IMR-90 (cell line): ENCODE measurements at regions not wholly inside any gene's neighbourhood (a gene's known extent, or its start where the extent isn't known, plus 50 kb on each side); places are given as distances from the start of the nearest gene placed in this dataset.

Source experiments
- ATAC-seq: fragments of 200-7000 bp; cut with Tn5 transposase; 2 replicates; pipeline ENCODE4 v1.9.1; 2020; ENCODE audit warnings: low read depth, mild to moderate bottlenecking, moderate library complexity
- BruUV-seq: library from RNA; stranded (reverse); fragments of 400-500 nt; replicated peaks from 2 replicates; lab custom pipeline; 2021; lab: Mats Ljungman, UMichigan
- CTCF ChIA-PET: fragments of 300-600 bp; formaldehyde crosslinking; extraction: SDS; loops from one replicate; lab custom pipeline; 2021; ENCODE audit warnings: antibody characterized with exemption; lab: Yijun Ruan, JAX
- POLR2A ChIA-PET: fragments of 300-600 bp; sonication (Branson Sonifier 250); formaldehyde crosslinking; loops from one replicate; lab custom pipeline; 2022; ENCODE audit warnings: antibody characterized with exemption; ENCODE audit not compliant: unreplicated experiment; lab: Charles Lee
- DNase-seq: peaks from one replicate; pipeline ENCODE4 v3.0.0; 2013
- H2AFZ ChIP-seq: replicated peaks from 2 replicates; pipeline ENCODE3; 2013; ENCODE audit warnings: low read length, mild to moderate bottlenecking; ENCODE audit not compliant: poor library complexity
- H2AK5ac ChIP-seq: 2 replicates; pipeline ENCODE4 v1.6.1; 2013; ENCODE audit warnings: low read depth, low read length, inconsistent platforms
- H2AK9ac ChIP-seq: replicated peaks from 2 replicates; pipeline ENCODE3; 2013; ENCODE audit warnings: mild to moderate bottlenecking, low read depth, low read length, moderate library complexity; ENCODE audit not compliant: poor library complexity
- H2BK120ac ChIP-seq: 2 replicates; pipeline ENCODE4 v1.6.1; 2013; ENCODE audit warnings: low read depth, low read length, inconsistent platforms
- H2BK15ac ChIP-seq: 3 replicates; pipeline ENCODE4 v1.6.1; 2013; ENCODE audit warnings: low read depth, low read length, inconsistent platforms
- H2BK20ac ChIP-seq: 2 replicates; pipeline ENCODE4 v1.6.1; 2013; ENCODE audit warnings: low read depth, mild to moderate bottlenecking, inconsistent platforms, low read length, moderate library complexity
- H2BK5ac ChIP-seq: 2 replicates; pipeline ENCODE4 v1.6.1; 2013; ENCODE audit warnings: mild to moderate bottlenecking, low read depth, low read length, inconsistent platforms; ENCODE audit not compliant: poor library complexity, severe bottlenecking
- H3K14ac ChIP-seq: replicated peaks from 2 replicates; pipeline ENCODE4 v1.6.1; 2013; ENCODE audit warnings: low read depth, low read length, inconsistent platforms
- H3K18ac ChIP-seq: 2 replicates; pipeline ENCODE4 v1.6.1; 2013; ENCODE audit warnings: low read depth, low read length, control low read depth
- H3K23ac ChIP-seq: 2 replicates; pipeline ENCODE4 v1.6.1; 2013; ENCODE audit warnings: low read depth, low read length, inconsistent platforms
- H3K27ac ChIP-seq: 2 replicates; pipeline ENCODE4 v1.5.1; 2013; ENCODE audit warnings: mild to moderate bottlenecking, control low read depth, low read length; ENCODE audit not compliant: insufficient read depth
- H3K27me3 ChIP-seq: 2 replicates; pipeline ENCODE4 v1.6.1; 2013; ENCODE audit warnings: low read length; ENCODE audit not compliant: control insufficient read depth, insufficient read depth
- H3K36me3 ChIP-seq: 2 replicates; pipeline ENCODE4 v1.6.1; 2013; ENCODE audit warnings: low read length, mixed read lengths; ENCODE audit not compliant: control insufficient read depth, insufficient read depth
- H3K4ac ChIP-seq: 2 replicates; pipeline ENCODE4 v1.6.1; 2013; ENCODE audit warnings: low read depth, low read length, inconsistent platforms
- H3K4me1 ChIP-seq: 2 replicates; pipeline ENCODE4 v1.6.1; 2013; ENCODE audit warnings: low read length, mixed read lengths; ENCODE audit not compliant: control insufficient read depth, insufficient read depth
- H3K4me2 ChIP-seq: 2 replicates; pipeline ENCODE4 v1.6.1; 2013; ENCODE audit warnings: low read depth, mild to moderate bottlenecking, control low read depth, low read length, moderate library complexity
- H3K4me3 ChIP-seq: 2 replicates; pipeline ENCODE4 v1.5.1; 2013; ENCODE audit warnings: low read depth, mild to moderate bottlenecking, control low read depth, low read length, moderate library complexity; ENCODE audit not compliant: insufficient read depth
- H3K56ac ChIP-seq: 2 replicates; pipeline ENCODE4 v1.6.1; 2013; ENCODE audit warnings: low read length, inconsistent platforms; ENCODE audit not compliant: insufficient read depth; ENCODE audit errors: extremely low read depth
- H3K79me1 ChIP-seq, 2 experiments: 2 replicates each; pipeline ENCODE4 v1.6.1; 2013; ENCODE audit warnings: low read length in 2 of 2, inconsistent platforms in 1 of 2, low read depth in 1 of 2
- H3K9ac ChIP-seq: 2 replicates; pipeline ENCODE4 v1.6.1; 2013; ENCODE audit warnings: low read depth, low read length, control low read depth
- H3K9me1 ChIP-seq: 2 replicates; pipeline ENCODE4 v1.6.1; 2013; ENCODE audit warnings: low read length, inconsistent platforms; ENCODE audit not compliant: insufficient read depth
- H3K9me3 ChIP-seq: 2 replicates; pipeline ENCODE4 v1.6.1; 2013; ENCODE audit warnings: low read length; ENCODE audit not compliant: control insufficient read depth, insufficient read depth
- H4K20me1 ChIP-seq: 2 replicates; pipeline ENCODE4 v1.6.1; 2013; ENCODE audit warnings: low read length, inconsistent platforms; ENCODE audit not compliant: insufficient read depth
- H4K5ac ChIP-seq: 2 replicates; pipeline ENCODE4 v1.6.1; 2013; ENCODE audit warnings: mild to moderate bottlenecking, low read depth, low read length, control low read depth
- H4K8ac ChIP-seq, 2 experiments: 2 replicates each; pipeline ENCODE4 v1.6.1; 2013; ENCODE audit warnings: low read depth in 2 of 2, low read length in 2 of 2, control low read depth in 1 of 2, inconsistent platforms in 1 of 2
- H4K91ac ChIP-seq: 2 replicates; pipeline ENCODE4 v1.6.1; 2013; ENCODE audit warnings: low read depth, low read length, inconsistent platforms; ENCODE audit not compliant: insufficient read depth
- BHLHE40 ChIP-seq: fragments of 150-350 bp; IDR thresholded peaks from 2 replicates; pipeline ENCODE4 v1.6.1; 2016; ENCODE audit warnings: mild to moderate bottlenecking, low read depth, low read length
- CEBPB ChIP-seq: IDR thresholded peaks from 2 replicates; pipeline ENCODE4 v1.6.1; 2012; ENCODE audit warnings: low read depth, low read length, improper control_type of control experiment
- CHD1 ChIP-seq: IDR thresholded peaks from 2 replicates; pipeline ENCODE4 v1.6.1; 2012; ENCODE audit warnings: low read depth, low read length, improper control_type of control experiment
- CTCF ChIP-seq: conservative IDR thresholded peaks from 2 replicates; pipeline ENCODE4 v1.5.1; 2012; ENCODE audit warnings: mild to moderate bottlenecking, low read depth, low read length, improper control_type of control experiment
- ELK1 ChIP-seq: fragments of 150-350 bp; IDR thresholded peaks from 2 replicates; pipeline ENCODE4 v1.6.1; 2016; ENCODE audit warnings: low read depth, mild to moderate bottlenecking, low read length, moderate library complexity, borderline replicate concordance
- FOS ChIP-seq: fragments of 150-350 bp; IDR thresholded peaks from 2 replicates; pipeline ENCODE4 v1.6.1; 2016; ENCODE audit warnings: low read depth, low read length
- MAFK ChIP-seq: IDR thresholded peaks from 2 replicates; pipeline ENCODE4 v1.6.1; 2012; ENCODE audit warnings: low read depth, low read length, improper control_type of control experiment
- MAZ ChIP-seq: IDR thresholded peaks from 2 replicates; pipeline ENCODE4 v1.6.1; 2012; ENCODE audit warnings: low read depth, mild to moderate bottlenecking, low read length, improper control_type of control experiment, moderate library complexity, borderline replicate concordance
- NFE2L2 ChIP-seq: fragments of 150-350 bp; IDR thresholded peaks from 2 replicates; pipeline ENCODE4 v1.6.1; 2016; ENCODE audit warnings: low read depth, mild to moderate bottlenecking, low read length
- POLR2A ChIP-seq: IDR thresholded peaks from 2 replicates; pipeline ENCODE4 v1.6.1; 2012; ENCODE audit warnings: mild to moderate bottlenecking, low read depth, low read length
- RAD21 ChIP-seq: IDR thresholded peaks from 2 replicates; pipeline ENCODE4 v1.6.1; 2012; ENCODE audit warnings: low read length, improper control_type of control experiment
- RCOR1 ChIP-seq: IDR thresholded peaks from 2 replicates; pipeline ENCODE4 v1.6.1; 2012; ENCODE audit warnings: mild to moderate bottlenecking, low read length, improper control_type of control experiment; ENCODE audit not compliant: insufficient replicate concordance
- SMC3 ChIP-seq: fragments of 150-350 bp; IDR thresholded peaks from 2 replicates; pipeline ENCODE4 v1.6.1; 2016; ENCODE audit warnings: low read depth, mild to moderate bottlenecking, antibody characterized with exemption, low read length, moderate library complexity
- USF2 ChIP-seq: fragments of 150-350 bp; IDR thresholded peaks from 2 replicates; pipeline ENCODE4 v1.6.1; 2017; ENCODE audit warnings: mild to moderate bottlenecking, antibody characterized with exemption, low read length, low read depth
- WGBS, 2 experiments: methylation state at CpG; one replicate each; pipeline versions ENCODE4 v1.1.5 to v1.1.7; 2013; ENCODE audit warnings: missing lambda C conversion rate in 2 of 2; ENCODE audit not compliant: insufficient read length in 1 of 2; ENCODE audit errors: extremely low coverage in 2 of 2; 5-methylcytosine and 5-hydroxymethylcytosine counted together
- dilution Hi-C: fragments of 300-500 bp; cut with HindIII; formaldehyde crosslinking; loops from one replicate; pipeline ENCODE4 v1.14.3; 2018; ENCODE audit warnings: low sequenced_read_pairs; ENCODE audit not compliant: unreplicated experiment
- in situ Hi-C: fragments of 300-500 bp; cut with MboI; formaldehyde crosslinking; loops from 3 replicates; pipeline ENCODE4 v1.14.3; 2019; ENCODE audit warnings: low sequenced_read_pairs, inconsistent platforms, mixed read lengths
- intact Hi-C: fragments of 100-400 bp; cut with micrococcal nuclease; formaldehyde crosslinking; loops from 2 replicates; pipeline ENCODE4 v1.10.0; 2022

GRCh38 chr14:35220920-35221319, 71.3 kb upstream of the PSMA6 start:
- H2AFZ ChIP-seq: no peak overlapping the region
- dilution Hi-C loops: no loop called here
- BruUV-seq: no TSS peak

More at GRCh38 chr14:35220920-35221319, 71.3 kb upstream of the PSMA6 start:
- H3K4me1 ChIP-seq: no peaks in the 10 kb centered on the region
- H3K27me3 ChIP-seq: no peaks in the 10 kb centered on the region
- H3K27ac ChIP-seq: no peak overlapping the region
- H2AK5ac ChIP-seq: peak overlapping the region; percentile 57; the same call in 1 of the 2 replicates
- DNase-seq: no peak
- intact Hi-C loops (no loop called here), in situ Hi-C loops (no loop called here)
- no peak overlapping the region for H2BK15ac ChIP-seq
- H3K56ac ChIP-seq: no peak overlapping the region
- ChIA-PET POLR2A (no interaction called here), CTCF (no interaction called here)
- no peak overlapping the region for H3K4ac ChIP-seq
- no peak overlapping the region for H4K8ac ChIP-seq
- peak overlapping the region; percentile 53; the same call in 1 of the 2 replicates for H3K23ac ChIP-seq
- H2BK120ac ChIP-seq: no peak overlapping the region
- H2AK9ac ChIP-seq: no peak overlapping the region
- H3K9me3 ChIP-seq: no peaks in the 10 kb centered on the region
- no peak overlapping the region for H3K4me2 ChIP-seq
- H2BK20ac ChIP-seq: no peak overlapping the region
- no CpG with 5 or more reads among the region's 1 CpG for WGBS, 2 experiments
- H3K9ac ChIP-seq: no peak overlapping the region
- peaks cover 0 to 7% of the 10 kb centered on the region in 2 experiments; a peak in 1 of 4 replicates for H3K79me1 ChIP-seq
- TF ChIP-seq CEBPB: no peak
- no peak for TF ChIP-seq NFE2L2
- no peak for TF ChIP-seq BHLHE40
- TF ChIP-seq POLR2A: no peak
- TF ChIP-seq CTCF: no peak
- no peak for TF ChIP-seq MAZ
- TF ChIP-seq RCOR1: no peak
- TF ChIP-seq CHD1: no peak
- no peak for TF ChIP-seq MAFK
- TF ChIP-seq RAD21: no peak
- no peak for TF ChIP-seq USF2
- no peak for TF ChIP-seq FOS
- no peak for TF ChIP-seq SMC3
- TF ChIP-seq ELK1: no peak
- no peak overlapping the region for H3K18ac ChIP-seq
- H3K14ac ChIP-seq: no peak overlapping the region
- no peak overlapping the region for H4K91ac ChIP-seq
- H3K4me3 ChIP-seq: no peak overlapping the region
- H4K5ac ChIP-seq: no peak overlapping the region
- no peak for ATAC-seq
- no peaks in the 10 kb centered on the region for H4K20me1 ChIP-seq
- no peaks in the 10 kb centered on the region for H3K36me3 ChIP-seq
- H2BK5ac ChIP-seq: no peak overlapping the region
- peaks cover 5% of the 10 kb centered on the region; the same call in 1 of the 2 replicates for H3K9me1 ChIP-seq
